Retinal pigment epithelial cell (primary cell): ENCODE measurements at regions not wholly inside any gene's neighbourhood (a gene's known extent, or its start where the extent isn't known, plus 50 kb on each side); places are given as distances from the start of the nearest gene placed in this dataset.

Source experiments
- DNase-seq: peaks from one replicate; pipeline ENCODE4 v3.0.0-alpha.2; 2010; ENCODE audit warnings: low read depth
- H3K4me3 ChIP-seq: 2 replicates; pipeline ENCODE4 v1.5.1; 2011; ENCODE audit warnings: mild to moderate bottlenecking, low read length, control low read depth, moderate library complexity
- CTCF ChIP-seq: conservative IDR thresholded peaks from 2 replicates; pipeline ENCODE4 v1.5.1; 2011; ENCODE audit warnings: low read depth, low read length, control low read depth, inconsistent platforms

GRCh38 chr1:165129568-165130164, 226.8 kb downstream of the LMX1A start:
- TF ChIP-seq CTCF, result peak; percentile 86
- DNase-seq, result peak; percentile 29
- H3K4me3 ChIP-seq, result no peak overlapping the region

GRCh38 chr1:165124772-165125171, 231.7 kb downstream of the LMX1A start:
- DNase-seq, result no peak
- TF ChIP-seq CTCF, result no peak
- H3K4me3 ChIP-seq, result no peak overlapping the region

- H3K4me3 ChIP-seq, result no peak overlapping the region
- no peak for TF ChIP-seq CTCF
- DNase-seq, result no peak
Measured at GRCh38 chr1:165119086-165119485, 237.4 kb downstream of the LMX1A start.

- DNase-seq, result no peak
- H3K4me3 ChIP-seq, result no peak overlapping the region
- no peak for TF ChIP-seq CTCF
Measured at GRCh38 chr1:165117482-165117881, 239.0 kb downstream of the LMX1A start.

GRCh38 chr1:165116732-165117131, 239.8 kb downstream of the LMX1A start:
- TF ChIP-seq CTCF, result no peak
- no peak overlapping the region for H3K4me3 ChIP-seq
- DNase-seq, result peak; percentile 87

- TF ChIP-seq CTCF, result no peak
- no peak for DNase-seq
- H3K4me3 ChIP-seq, result no peak overlapping the region
Measured at GRCh38 chr1:165116171-165116570, 240.3 kb downstream of the LMX1A start.

GRCh38 chr1:165114889-165115285, 241.6 kb downstream of the LMX1A start:
- TF ChIP-seq CTCF, result no peak
- H3K4me3 ChIP-seq, result no peak overlapping the region
- no peak for DNase-seq
